M059J (cell line): ENCODE measurements at regions not wholly inside any gene's neighbourhood (a gene's known extent, or its start where the extent isn't known, plus 50 kb on each side); places are given as distances from the start of the nearest gene placed in this dataset.

Source experiments
- DNase-seq: peaks from one replicate; pipeline ENCODE4 v3.0.0-alpha.2; 2012; ENCODE audit warnings: low read depth

- DNase-seq, result peak; percentile 31
Observed at GRCh38 chr7:33661430-33662160, 243.7 kb upstream of the BMPER start.

- peak; percentile 15 for DNase-seq
Observed at GRCh38 chr7:33666531-33666930, 238.8 kb upstream of the BMPER start.

- DNase-seq, result no peak
Observed at GRCh38 chr7:33667196-33667595, 238.1 kb upstream of the BMPER start.

- no peak for DNase-seq
Observed at GRCh38 chr7:33669251-33669670, 236.1 kb upstream of the BMPER start.

GRCh38 chr7:33671531-33672262 lies 233.6 kb upstream of the BMPER start:
- no peak for DNase-seq

GRCh38 chr7:33673029-33673700 lies 232.2 kb upstream of the BMPER start:
- DNase-seq, result no peak

GRCh38 chr7:33674804-33675411 lies 230.4 kb upstream of the BMPER start:
- no peak for DNase-seq

GRCh38 chr7:33677556-33677955 lies 227.8 kb upstream of the BMPER start:
- peak; percentile 8 for DNase-seq

GRCh38 chr7:33678569-33679335 lies 226.6 kb upstream of the BMPER start:
- no peak for DNase-seq

- no peak for DNase-seq
Observed at GRCh38 chr7:33680682-33681081, 224.7 kb upstream of the BMPER start.

- DNase-seq, result no peak
Observed at GRCh38 chr7:33685503-33685902, 219.8 kb upstream of the BMPER start.

- no peak for DNase-seq
Observed at GRCh38 chr7:33685981-33686683, 219.2 kb upstream of the BMPER start.

GRCh38 chr7:33687625-33688024 lies 217.7 kb upstream of the BMPER start:
- DNase-seq, result no peak

GRCh38 chr7:33691180-33691579 lies 214.2 kb upstream of the BMPER start:
- DNase-seq, result no peak

- DNase-seq, result peak; percentile 56
Observed at GRCh38 chr7:33692956-33693355, 212.4 kb upstream of the BMPER start.

- DNase-seq, result no peak
Observed at GRCh38 chr7:33694006-33694405, 211.3 kb upstream of the BMPER start.

GRCh38 chr7:33697616-33698015 lies 207.7 kb upstream of the BMPER start:
- DNase-seq, result no peak

- no peak for DNase-seq
Observed at GRCh38 chr7:33698041-33698440, 207.3 kb upstream of the BMPER start.

- no peak for DNase-seq
Observed at GRCh38 chr7:33698692-33699128, 206.6 kb upstream of the BMPER start.

GRCh38 chr7:33700001-33700899 lies 205.1 kb upstream of the BMPER start:
- DNase-seq, result no peak
